ENCODE measurements at regions not wholly inside any gene's neighbourhood (a gene's known extent, or its start where the extent isn't known, plus 50 kb on each side); places are given as distances from the start of the nearest gene placed in this dataset.

GRCh38 chr6:22236626-22237414 is 60.0 kb downstream of the PRL start:
- Histone ChIP-seq H3K4me3 (ENCODE audit: extremely low read depth, insufficient read depth, low read length, poor library complexity, severe bottlenecking) (no peak overlapping the region), H3K36me3 (ENCODE audit: control insufficient read depth, insufficient read depth, low read length) (no peaks in the 10 kb centered on the region), H3K4me1 (ENCODE audit: control insufficient read depth, insufficient read depth, low read length, poor library complexity, severe bottlenecking) (no peaks in the 10 kb centered on the region), H3K27ac (ENCODE audit: low read depth, low read length, severe bottlenecking) (no peak overlapping the region), H3K9me3 (ENCODE audit: control insufficient read depth, low read length) (no peaks in the 10 kb centered on the region)
- WGBS, 2 experiments (ENCODE audit: insufficient coverage in 2 of 2) = 70 to 74% methylated on average over 5 to 6 of the region's 6 CpGs

Data from mesodermal cell (in vitro differentiated cells).